MCF 10A (cell line): ENCODE measurements at regions not wholly inside any gene's neighbourhood (a gene's known extent, or its start where the extent isn't known, plus 50 kb on each side); places are given as distances from the start of the nearest gene placed in this dataset.

Experiments used
- BruUV-seq: library from RNA; stranded (reverse); fragments of 400-500 nt; replicated peaks from 2 replicates; lab custom pipeline; 2021; lab: Mats Ljungman, UMichigan
- CTCF ChIA-PET: fragments of 300-600 bp; sonication (Branson Sonifier 250); formaldehyde crosslinking; extraction: SDS; loops from one replicate; lab custom pipeline; 2021; ENCODE audit warnings: antibody characterized with exemption, inconsistent platforms; lab: Yijun Ruan, JAX
- POLR2A ChIA-PET: fragments of 300-600, 350-650 bp; sonication (Branson Sonifier 250); formaldehyde crosslinking; extraction: SDS; loops from one replicate; lab custom pipeline; 2020; ENCODE audit warnings: antibody characterized with exemption, inconsistent platforms; lab: Yijun Ruan, JAX
- DNase-seq: peaks from one replicate; pipeline ENCODE4 v3.0.0-alpha.2; 2018; ENCODE audit not compliant: unreplicated experiment
- H3K27ac Mint-ChIP-seq: one replicate; pipeline ENCODE4 v1.8.0; 2022; ENCODE audit warnings: mild to moderate bottlenecking, low read depth, mixed read lengths; ENCODE audit not compliant: unreplicated experiment
- H3K27me3 Mint-ChIP-seq: one replicate; pipeline ENCODE4 v1.8.0; 2022; ENCODE audit warnings: mixed read lengths; ENCODE audit not compliant: insufficient read depth, unreplicated experiment
- H3K36me3 Mint-ChIP-seq: one replicate; pipeline ENCODE4 v1.8.0; 2022; ENCODE audit warnings: mild to moderate bottlenecking, moderate library complexity, mixed read lengths; ENCODE audit not compliant: insufficient read depth, unreplicated experiment
- H3K4me1 Mint-ChIP-seq: one replicate; pipeline ENCODE4 v1.8.0; 2022; ENCODE audit warnings: mixed read lengths; ENCODE audit not compliant: insufficient read depth, unreplicated experiment
- H3K4me3 Mint-ChIP-seq: one replicate; pipeline ENCODE4 v1.8.0; 2022; ENCODE audit warnings: mild to moderate bottlenecking, moderate library complexity, mixed read lengths; ENCODE audit not compliant: unreplicated experiment
- H3K9me3 Mint-ChIP-seq: one replicate; pipeline ENCODE4 v1.8.0; 2022; ENCODE audit warnings: mixed read lengths; ENCODE audit not compliant: unreplicated experiment
- CTCF ChIP-seq: fragments of 200-600 bp; IDR thresholded peaks from one replicate; pipeline ENCODE4 v1.8.0; 2022; ENCODE audit warnings: antibody characterized with exemption, mild to moderate bottlenecking; ENCODE audit not compliant: unreplicated experiment
- intact Hi-C: fragments of 100-400 bp; cut with micrococcal nuclease; formaldehyde crosslinking; loops from 2 replicates; pipeline ENCODE4 v1.14.1; 2022

- DNase-seq, result no peak
- H3K36me3 Mint-ChIP-seq, result no peaks in the 10 kb centered on the region
- CTCF ChIA-PET, result interaction anchor here (0.6 kb wide), 1 partner anchor 69 kb away, joined by 3 read pairs; no protein-coding TSS in a partner anchor
- no peak overlapping the region for H3K27ac Mint-ChIP-seq
- peaks cover 34% of the 10 kb centered on the region for H3K27me3 Mint-ChIP-seq
- no peaks in the 10 kb centered on the region for H3K4me1 Mint-ChIP-seq
- H3K9me3 Mint-ChIP-seq, result no peaks in the 10 kb centered on the region
- no TSS peak for BruUV-seq
- no peak overlapping the region for H3K4me3 Mint-ChIP-seq
- no peak for TF ChIP-seq CTCF
- intact Hi-C loops, result no loop called here
- POLR2A ChIA-PET, result no interaction called here
Measured at GRCh38 chr15:38614621-38615020, 50.0 kb upstream of the RASGRP1 start.

GRCh38 chr15:38617831-38618230 is 53.2 kb upstream of the RASGRP1 start:
- H3K27me3 Mint-ChIP-seq, result peaks cover 54% of the 10 kb centered on the region
- H3K36me3 Mint-ChIP-seq, result no peaks in the 10 kb centered on the region
- POLR2A ChIA-PET, result interaction anchor here (1.1 kb wide), 1 partner anchor 28 kb away, joined by 3 read pairs; no protein-coding TSS in a partner anchor
- intact Hi-C loops, result no loop called here
- no peak overlapping the region for H3K27ac Mint-ChIP-seq
- no peaks in the 10 kb centered on the region for H3K4me1 Mint-ChIP-seq
- no peak for DNase-seq
- CTCF ChIA-PET, result interaction anchor here (0.6 to 1.9 kb wide), 5 partner anchors 8 to 100 kb away, joined by 3 to 5 read pairs (median 3); partner anchors contain the start of gene RASGRP1
- no TSS peak for BruUV-seq
- H3K4me3 Mint-ChIP-seq, result no peak overlapping the region
- no peaks in the 10 kb centered on the region for H3K9me3 Mint-ChIP-seq
- TF ChIP-seq CTCF, result no peak

GRCh38 chr15:38618242-38618955 is 53.8 kb upstream of the RASGRP1 start:
- POLR2A ChIA-PET, result interaction anchor here (1.1 kb wide), 1 partner anchor 29 kb away, joined by 3 read pairs; no protein-coding TSS in a partner anchor
- no peak for TF ChIP-seq CTCF
- intact Hi-C loops, result no loop called here
- Mint-ChIP-seq H3K4me3 (no peak overlapping the region), H3K36me3 (no peaks in the 10 kb centered on the region), H3K9me3 (no peaks in the 10 kb centered on the region), H3K27ac (no peak overlapping the region), H3K4me1 (no peaks in the 10 kb centered on the region), H3K27me3 (peaks cover 49% of the 10 kb centered on the region)
- no peak for DNase-seq
- no TSS peak for BruUV-seq
- CTCF ChIA-PET, result interaction anchor here (0.6 to 1.9 kb wide), 5 partner anchors 8 to 101 kb away, joined by 3 to 5 read pairs (median 3); partner anchors contain the start of gene RASGRP1

GRCh38 chr15:38620098-38620497 is 55.5 kb upstream of the RASGRP1 start:
- H3K4me1 Mint-ChIP-seq, result no peaks in the 10 kb centered on the region
- intact Hi-C loops, result no loop called here
- H3K4me3 Mint-ChIP-seq, result no peak overlapping the region
- POLR2A ChIA-PET, result no interaction called here
- H3K9me3 Mint-ChIP-seq, result no peaks in the 10 kb centered on the region
- TF ChIP-seq CTCF, result no peak
- peaks cover 43% of the 10 kb centered on the region for H3K27me3 Mint-ChIP-seq
- DNase-seq, result no peak
- CTCF ChIA-PET, result interaction anchor here (0.5 to 1.6 kb wide), 4 partner anchors 30 to 113 kb away, joined by 3 to 4 read pairs (median 3); partner anchors contain the start of gene RASGRP1
- no peak overlapping the region for H3K27ac Mint-ChIP-seq
- H3K36me3 Mint-ChIP-seq, result no peaks in the 10 kb centered on the region
- BruUV-seq, result no TSS peak
